ENCODE measurements at regions not wholly inside any gene's neighbourhood (a gene's known extent, or its start where the extent isn't known, plus 50 kb on each side); places are given as distances from the start of the nearest gene placed in this dataset.

GRCh38 chr6:133698272-133698671 lies 190.6 kb upstream of the TCF21 start:
- no peak for DNase-seq

- no peak for DNase-seq
Observed at GRCh38 chr6:133699741-133700385, 189.1 kb upstream of the TCF21 start.

GRCh38 chr6:133701633-133702331 lies 187.1 kb upstream of the TCF21 start:
- DNase-seq, result no peak

GRCh38 chr6:133704371-133704770 lies 184.5 kb upstream of the TCF21 start:
- no peak for DNase-seq

GRCh38 chr6:133705066-133705465 lies 183.8 kb upstream of the TCF21 start:
- DNase-seq, result no peak

GRCh38 chr6:133705731-133706130 lies 183.2 kb upstream of the TCF21 start:
- DNase-seq, result no peak

GRCh38 chr6:133707456-133707855 lies 181.5 kb upstream of the TCF21 start:
- peak; percentile 45 for DNase-seq

GRCh38 chr6:133710826-133711225 lies 178.1 kb upstream of the TCF21 start:
- DNase-seq, result no peak

GRCh38 chr6:133715270-133715669 lies 173.6 kb upstream of the TCF21 start:
- no peak for DNase-seq

- no peak for DNase-seq
Observed at GRCh38 chr6:133724726-133725125, 164.2 kb upstream of the TCF21 start.

GRCh38 chr6:133726188-133726587 lies 162.7 kb upstream of the TCF21 start:
- DNase-seq, result no peak

- no peak for DNase-seq
Observed at GRCh38 chr6:133730881-133731280, 158.0 kb upstream of the TCF21 start.

GRCh38 chr6:133740218-133740617 lies 148.7 kb upstream of the TCF21 start:
- no peak for DNase-seq

GRCh38 chr6:133740816-133741215 lies 148.1 kb upstream of the TCF21 start:
- DNase-seq, result no peak

- DNase-seq, result no peak
Observed at GRCh38 chr6:133741375-133741861, 147.5 kb upstream of the TCF21 start.

- no peak for DNase-seq
Observed at GRCh38 chr6:133743621-133744020, 145.3 kb upstream of the TCF21 start.

- DNase-seq, result no peak
Observed at GRCh38 chr6:133746417-133746770, 142.5 kb upstream of the TCF21 start.

- DNase-seq, result no peak
Observed at GRCh38 chr6:133748628-133749027, 140.3 kb upstream of the TCF21 start.

GRCh38 chr6:133749427-133749826 lies 139.5 kb upstream of the TCF21 start:
- DNase-seq, result no peak

GRCh38 chr6:133752129-133752528 lies 136.8 kb upstream of the TCF21 start:
- no peak for DNase-seq

- DNase-seq, result no peak
Observed at GRCh38 chr6:133753756-133754155, 135.2 kb upstream of the TCF21 start.

- DNase-seq, result no peak
Observed at GRCh38 chr6:133754298-133754697, 134.6 kb upstream of the TCF21 start.

GRCh38 chr6:133756078-133756695 lies 132.7 kb upstream of the TCF21 start:
- no peak for DNase-seq

GRCh38 chr6:133757335-133757734 lies 131.6 kb upstream of the TCF21 start:
- no peak for DNase-seq

Measured in right forelimb (tissue), 1 donor.